Thymus (tissue), 11 donors: ENCODE measurements at regions not wholly inside any gene's neighbourhood (a gene's known extent, or its start where the extent isn't known, plus 50 kb on each side); places are given as distances from the start of the nearest gene placed in this dataset.
"Not testable (repeated sequence)": the region's sequence is repeated elsewhere in the genome, so short reads cannot be mapped to it uniquely, and the experiment has no call there.

Experiments
- DNase-seq, 9 donors: peaks; one replicate each; pipeline ENCODE4 v3.0.0-alpha.2; 2013; ENCODE audit warnings: low spot score in 9 of 9, low read depth in 6 of 9, missing footprints in 1 of 9
- H3K27ac ChIP-seq, 2 donors: one replicate each; pipeline ENCODE4 v1.5.1; 2013; ENCODE audit warnings: control low read depth in 1 of 2, low read depth in 1 of 2, low read length in 1 of 2, mild to moderate bottlenecking in 1 of 2, moderate library complexity in 1 of 2
- H3K27me3 ChIP-seq, 2 donors: one replicate each; pipeline ENCODE4 v1.5.1; 2013; ENCODE audit warnings: low read length in 1 of 2; ENCODE audit not compliant: control insufficient read depth in 2 of 2, insufficient read depth in 1 of 2
- H3K36me3 ChIP-seq, 2 donors: one replicate each; pipeline ENCODE4 v1.5.1; 2013; ENCODE audit warnings: low read length in 1 of 2, mild to moderate bottlenecking in 1 of 2, moderate library complexity in 1 of 2; ENCODE audit not compliant: control insufficient read depth in 2 of 2, insufficient read depth in 2 of 2
- H3K4me1 ChIP-seq, 2 donors: one replicate each; pipeline ENCODE4 v1.5.1; 2013; ENCODE audit warnings: low read length in 2 of 2; ENCODE audit not compliant: control insufficient read depth in 2 of 2, insufficient read depth in 2 of 2
- H3K4me3 ChIP-seq, 2 donors: one replicate each; pipeline ENCODE4 v1.5.1; 2013; ENCODE audit warnings: low read length in 2 of 2, control low read depth in 1 of 2, mild to moderate bottlenecking in 1 of 2
- H3K9me3 ChIP-seq, 2 donors: one replicate each; pipeline ENCODE4 v1.5.1; 2013; ENCODE audit warnings: low read length in 1 of 2, mild to moderate bottlenecking in 1 of 2; ENCODE audit not compliant: control insufficient read depth in 2 of 2, insufficient read depth in 1 of 2
- WGBS: extraction: QIAGEN DNeasy Blood & Tissue Kit; methylation state at CpG from one replicate; pipeline ENCODE4 v1.1.7; 2013; 5-methylcytosine and 5-hydroxymethylcytosine counted together
- donor health status: healthy.

DNA sequence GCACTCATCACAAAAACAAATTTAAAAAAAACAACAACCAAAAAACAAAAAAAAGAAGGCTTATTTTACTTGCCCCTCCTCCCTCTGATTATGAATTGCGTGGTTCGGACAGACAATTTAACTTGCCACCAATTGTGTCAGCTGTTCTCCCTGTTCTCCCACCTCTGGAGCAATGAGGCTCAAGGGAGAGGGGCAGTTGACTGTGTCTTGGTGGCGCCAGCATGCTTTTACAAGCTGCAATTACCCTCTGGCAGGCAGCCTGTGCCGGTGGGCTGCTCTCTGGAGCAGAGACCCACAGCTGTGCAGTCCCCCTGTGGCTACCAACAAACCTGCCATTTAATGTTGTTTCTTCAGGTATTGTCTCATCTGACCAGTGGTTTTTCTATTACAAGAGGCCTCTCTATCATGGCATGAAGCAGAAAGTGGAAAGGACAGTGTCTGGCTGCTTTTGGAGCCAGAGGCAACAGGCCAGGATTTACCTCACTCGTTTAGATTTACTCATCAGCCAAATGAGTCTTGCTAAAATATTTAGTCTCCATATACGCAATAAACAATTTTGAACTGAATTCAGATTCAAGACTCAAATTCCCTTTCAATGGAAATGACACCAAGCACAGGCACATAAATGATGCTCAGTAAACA, 192.0 kb upstream of the TPRG1 start:
- Histone ChIP-seq H3K4me1 (peaks cover 5 to 11% of the 10 kb centered on the region in 2 donors), H3K9me3 (no peaks in the 10 kb centered on the region), H3K27me3 (no peaks in the 10 kb centered on the region), H3K27ac (no peak overlapping the region), H3K36me3 (no peaks in the 10 kb centered on the region), H3K4me3 (no peak overlapping the region)
- WGBS, result 95% methylated on average over 6 of the region's 6 CpGs
- no peak for DNase-seq

DNA sequence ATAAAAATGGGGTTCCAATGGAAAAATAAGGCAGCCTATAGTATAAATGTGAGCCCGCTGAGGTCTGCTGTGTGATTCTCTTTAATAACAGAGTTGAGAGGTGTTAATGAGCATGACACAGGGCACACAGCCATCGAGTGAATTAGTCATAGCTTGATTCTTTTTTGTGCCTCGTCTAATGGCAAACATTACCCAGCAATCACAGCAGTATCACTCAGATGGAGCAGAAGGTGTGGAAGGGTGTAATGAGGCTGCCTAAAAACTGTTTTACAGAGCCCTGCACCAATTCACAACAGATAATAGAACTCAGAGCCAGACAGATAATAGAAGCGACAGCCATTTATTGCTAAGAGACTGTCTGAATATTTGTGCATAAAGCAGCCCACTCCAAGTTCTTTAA, 178.6 kb upstream of the TPRG1 start:
- H3K4me1 ChIP-seq, result no peaks in the 10 kb centered on the region
- H3K4me3 ChIP-seq, result no peak overlapping the region
- no peaks in the 10 kb centered on the region for H3K36me3 ChIP-seq
- DNase-seq, result no peak
- H3K27ac ChIP-seq, result no peak overlapping the region
- H3K27me3 ChIP-seq, result no peaks in the 10 kb centered on the region
- H3K9me3 ChIP-seq, result no peaks in the 10 kb centered on the region
- 95% methylated on average over 4 of the region's 4 CpGs for WGBS

DNA sequence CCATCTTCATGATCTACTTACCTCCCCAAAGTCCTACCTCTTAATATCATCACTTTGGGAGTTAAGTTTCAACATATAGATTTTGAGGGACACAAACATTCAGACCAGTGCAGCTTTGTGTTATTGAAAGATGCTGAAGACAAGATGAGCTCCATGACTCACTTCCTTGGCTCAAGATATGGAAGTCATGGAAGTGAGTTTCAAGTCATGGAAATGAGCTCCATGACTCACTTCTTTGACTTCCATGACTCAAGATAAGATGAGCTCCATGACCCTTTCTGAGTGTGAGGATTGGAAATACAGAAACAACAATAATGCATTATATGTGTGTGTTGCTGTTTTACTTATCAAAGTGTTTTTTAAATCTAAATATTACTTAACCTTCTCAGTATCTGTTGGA, 170.2 kb upstream of the TPRG1 start:
- no peaks in the 10 kb centered on the region for H3K27me3 ChIP-seq
- no peaks in the 10 kb centered on the region for H3K9me3 ChIP-seq
- no peak overlapping the region for H3K27ac ChIP-seq
- no peak overlapping the region for H3K4me3 ChIP-seq
- DNase-seq, result no peak
- H3K4me1 ChIP-seq, result no peaks in the 10 kb centered on the region
- no peaks in the 10 kb centered on the region for H3K36me3 ChIP-seq

DNA sequence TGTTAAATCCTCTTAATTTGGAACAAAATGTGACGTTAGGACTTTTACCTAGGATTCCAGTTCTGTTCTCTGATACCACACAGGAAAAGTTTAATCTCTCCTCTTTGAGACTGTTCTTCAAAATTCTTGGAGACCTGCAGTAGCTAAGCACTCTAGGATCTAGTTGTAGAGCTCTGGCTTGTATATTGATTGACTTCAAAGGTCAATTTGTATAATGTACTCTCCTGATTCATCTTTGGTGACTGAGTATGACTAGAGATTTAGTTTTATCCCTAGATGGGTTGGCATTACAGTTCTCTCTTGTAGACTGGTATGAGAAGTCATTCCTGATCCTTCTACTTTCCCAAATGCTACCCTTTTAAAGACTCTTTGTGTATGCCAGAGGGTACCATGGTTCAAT, 168.4 kb upstream of the TPRG1 start:
- no peak for DNase-seq
- 95% methylated on average over 1 of the region's 1 CpG for WGBS
- Histone ChIP-seq H3K27me3 (no peaks in the 10 kb centered on the region), H3K27ac (no peak overlapping the region), H3K4me3 (no peak overlapping the region), H3K36me3 (no peaks in the 10 kb centered on the region), H3K4me1 (no peaks in the 10 kb centered on the region), H3K9me3 (no peaks in the 10 kb centered on the region)

DNA sequence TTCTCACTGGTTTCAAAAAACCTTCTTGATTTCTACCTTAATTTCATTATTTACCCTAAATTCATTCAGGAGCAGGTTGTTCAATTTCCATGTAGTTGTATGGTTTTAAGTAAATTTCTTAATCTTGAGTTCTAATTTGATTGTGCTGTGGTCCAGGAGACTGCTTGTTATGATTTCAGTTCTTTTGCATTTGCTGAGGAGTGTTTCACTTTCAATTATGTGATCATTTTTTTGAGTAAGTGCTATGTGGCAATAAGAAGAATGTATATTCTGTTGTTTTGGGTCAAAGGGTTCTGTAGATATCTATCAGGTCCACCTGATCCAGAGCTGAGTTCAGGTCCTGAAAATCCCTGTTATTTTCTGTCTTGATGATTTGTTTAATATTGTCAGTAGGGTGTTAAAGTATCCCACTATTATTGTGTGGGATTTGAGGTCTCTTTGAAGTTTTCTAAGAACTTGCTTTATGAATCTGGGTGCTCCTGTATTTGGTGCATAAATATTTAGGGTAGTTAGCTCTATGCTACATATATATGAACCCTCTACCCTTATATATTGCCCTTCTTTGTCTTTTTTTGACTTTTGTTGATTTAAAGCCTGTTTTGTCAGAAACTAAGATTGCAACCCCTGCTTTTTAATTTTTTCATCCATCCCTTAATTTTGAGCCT, 158.4 kb upstream of the TPRG1 start:
- H3K4me1 ChIP-seq, result no peaks in the 10 kb centered on the region
- H3K9me3 ChIP-seq, result peaks cover 0 to 3% of the 10 kb centered on the region in 2 donors
- H3K27me3 ChIP-seq, result no peaks in the 10 kb centered on the region
- no peaks in the 10 kb centered on the region for H3K36me3 ChIP-seq
- H3K4me3 ChIP-seq, result no peak overlapping the region
- DNase-seq, result no peak
- no peak overlapping the region for H3K27ac ChIP-seq

DNA sequence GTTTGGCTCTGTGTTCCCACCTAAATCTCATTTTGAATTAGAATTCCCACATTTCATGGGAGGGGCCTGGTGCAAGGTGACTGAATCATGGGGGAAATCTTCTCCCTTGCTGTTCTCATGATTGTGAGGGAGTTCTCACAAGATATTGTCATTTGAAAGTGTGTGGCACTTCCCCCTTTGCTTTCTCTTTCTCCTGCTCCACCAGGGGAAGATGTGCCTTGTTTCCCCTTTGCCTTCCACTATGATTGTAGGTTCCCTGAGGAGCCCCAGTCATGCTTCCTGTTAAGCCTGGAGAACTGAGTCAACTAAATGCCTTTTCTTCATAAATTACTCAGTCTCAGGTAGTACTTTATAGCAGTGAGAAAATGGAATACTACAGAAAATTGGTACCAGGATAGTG, 157.2 kb upstream of the TPRG1 start:
- no peak for DNase-seq
- no peak overlapping the region for H3K4me3 ChIP-seq
- no peaks in the 10 kb centered on the region for H3K4me1 ChIP-seq
- H3K27ac ChIP-seq, result no peak overlapping the region
- peaks cover 0 to 3% of the 10 kb centered on the region in 2 donors for H3K9me3 ChIP-seq
- H3K36me3 ChIP-seq, result no peaks in the 10 kb centered on the region
- H3K27me3 ChIP-seq, result no peaks in the 10 kb centered on the region

DNA sequence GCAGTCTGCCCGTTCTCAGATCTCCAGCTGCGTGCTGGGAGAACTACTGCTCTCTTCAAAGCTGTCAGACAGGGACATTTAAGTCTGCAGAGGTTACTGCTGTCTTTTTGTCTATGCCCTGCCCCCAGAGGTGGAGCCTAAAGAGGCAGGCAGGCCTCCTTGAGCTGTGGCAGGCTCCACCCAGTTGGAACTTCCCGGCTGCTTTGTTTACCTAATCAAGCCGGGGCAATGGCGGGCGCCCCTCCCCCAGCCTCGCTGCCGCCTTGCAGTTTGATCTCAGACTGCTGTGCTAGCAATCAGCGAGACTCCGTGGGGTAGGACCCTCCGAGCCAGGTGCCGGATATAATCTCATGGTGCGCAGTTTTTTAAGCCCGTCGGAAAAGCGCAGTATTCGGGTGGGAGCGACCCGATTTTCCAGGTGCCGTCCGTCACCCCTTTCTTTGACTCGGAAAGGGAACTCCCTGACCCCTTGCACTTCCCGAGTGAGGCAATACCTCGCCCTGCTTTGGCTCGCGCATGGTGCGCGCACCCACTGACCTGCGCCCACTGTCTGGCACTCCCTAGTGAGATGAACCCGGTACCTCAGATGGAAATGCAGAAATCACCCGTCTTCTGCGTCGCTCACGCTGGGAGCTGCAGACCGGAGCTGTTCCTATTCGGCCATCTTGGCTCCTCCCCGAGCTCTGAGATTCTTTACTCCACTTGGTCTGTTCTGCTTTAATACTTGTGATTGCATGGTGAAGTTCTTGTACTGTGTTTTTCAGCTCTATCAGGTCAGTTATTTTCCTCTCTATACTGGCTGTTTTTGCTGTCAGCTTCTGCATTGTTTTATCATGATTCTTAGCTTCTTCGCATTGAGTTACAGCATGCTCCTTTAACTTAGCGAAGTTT, 148.9 kb upstream of the TPRG1 start:
- not testable (repeated sequence) for H3K27me3 ChIP-seq, H3K4me1 ChIP-seq, H3K27ac ChIP-seq, H3K4me3 ChIP-seq, H3K36me3 ChIP-seq, H3K9me3 ChIP-seq
- DNase-seq, result peak in 1 of 9 donors; percentile 32
- 89% methylated on average over 37 of the region's 39 CpGs for WGBS

DNA sequence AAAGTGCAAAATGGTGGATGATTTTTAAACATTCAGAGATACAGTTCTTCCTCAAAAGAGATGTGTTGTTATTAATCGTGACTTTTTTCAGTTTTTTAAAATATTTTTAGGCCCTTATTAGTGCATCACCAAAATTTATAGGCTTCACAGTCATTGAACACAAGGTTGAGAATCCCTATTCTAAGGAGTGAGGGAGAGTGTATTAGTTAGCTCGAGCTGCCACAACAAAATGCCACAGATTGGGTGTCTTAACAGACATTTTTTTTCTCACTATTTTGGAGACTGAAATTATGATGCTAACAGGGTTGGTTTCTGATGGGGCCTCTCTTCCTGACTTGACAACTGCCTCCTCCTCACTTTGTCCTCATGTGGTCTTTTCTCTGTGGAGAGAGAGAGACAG, 145.9 kb upstream of the TPRG1 start:
- no peaks in the 10 kb centered on the region for H3K27me3 ChIP-seq
- 98% methylated on average over 2 of the region's 2 CpGs for WGBS

DNA sequence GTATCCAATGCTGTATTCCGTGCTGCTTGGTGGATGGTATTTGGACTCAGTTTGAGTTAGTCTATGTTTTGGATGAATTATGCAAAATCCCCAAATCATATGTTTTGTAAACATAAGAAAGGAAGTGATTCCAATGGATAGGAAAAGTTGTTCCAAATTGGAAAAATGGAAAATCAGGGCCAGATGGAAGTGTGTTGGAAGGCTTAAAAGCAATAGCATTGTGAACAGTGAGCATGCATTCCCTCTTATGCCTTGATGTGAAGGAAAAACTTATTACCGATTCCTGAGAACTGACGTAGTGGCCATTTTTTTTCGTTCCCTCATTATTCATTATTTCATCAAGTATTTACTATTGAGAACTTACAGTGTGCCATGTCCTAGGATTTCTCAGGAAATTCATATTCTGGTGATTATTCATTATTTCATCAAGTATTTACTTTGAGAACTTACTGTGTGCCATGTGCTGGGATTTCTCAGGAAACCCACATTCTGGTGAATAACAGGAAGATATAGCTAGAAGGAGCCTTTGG, 144.1 kb upstream of the TPRG1 start:
- Histone ChIP-seq H3K27ac (no peak overlapping the region), H3K36me3 (no peaks in the 10 kb centered on the region), H3K4me3 (no peak overlapping the region), H3K9me3 (peaks cover 0 to 5% of the 10 kb centered on the region in 2 donors), H3K27me3 (no peaks in the 10 kb centered on the region), H3K4me1 (no peaks in the 10 kb centered on the region)
- DNase-seq, result no peak
- WGBS, result 98% methylated on average over 4 of the region's 4 CpGs

More for the DNA sequence above, 145.9 kb upstream of the TPRG1 start:
- Histone ChIP-seq H3K36me3 (no peaks in the 10 kb centered on the region), H3K9me3 (peaks cover 0 to 5% of the 10 kb centered on the region in 2 donors), H3K4me3 (no peak overlapping the region), H3K4me1 (no peaks in the 10 kb centered on the region), H3K27ac (no peak overlapping the region)
- DNase-seq, result no peak
